KOPT-K1 (cell line): ENCODE measurements at regions not wholly inside any gene's neighbourhood (a gene's known extent, or its start where the extent isn't known, plus 50 kb on each side); places are given as distances from the start of the nearest gene placed in this dataset.
"Not testable (repeated sequence)": the region's sequence is repeated elsewhere in the genome, so short reads cannot be mapped to it uniquely, and the experiment has no call there.

ENCODE experiments used
- H3K27ac ChIP-seq: fragments of 200-600 bp; sonication (generic); 2 replicates; pipeline ENCODE4 v1.5.1; 2016; ENCODE audit warnings: antibody characterized with exemption, mild to moderate bottlenecking, low read depth, low read length; ENCODE audit not compliant: poor library complexity, severe bottlenecking
- H3K36me3 ChIP-seq: fragments of 200-600 bp; sonication (generic); 2 replicates; pipeline ENCODE4 v1.5.1; 2017; ENCODE audit warnings: antibody characterized with exemption, mild to moderate bottlenecking, low read length, moderate library complexity; ENCODE audit not compliant: insufficient read depth
- H3K9me3 ChIP-seq: fragments of 200-600 bp; sonication (generic); 2 replicates; pipeline ENCODE4 v1.5.1; 2017; ENCODE audit warnings: antibody characterized with exemption, low read length, mild to moderate bottlenecking; ENCODE audit not compliant: insufficient read depth, poor library complexity, severe bottlenecking

DNA sequence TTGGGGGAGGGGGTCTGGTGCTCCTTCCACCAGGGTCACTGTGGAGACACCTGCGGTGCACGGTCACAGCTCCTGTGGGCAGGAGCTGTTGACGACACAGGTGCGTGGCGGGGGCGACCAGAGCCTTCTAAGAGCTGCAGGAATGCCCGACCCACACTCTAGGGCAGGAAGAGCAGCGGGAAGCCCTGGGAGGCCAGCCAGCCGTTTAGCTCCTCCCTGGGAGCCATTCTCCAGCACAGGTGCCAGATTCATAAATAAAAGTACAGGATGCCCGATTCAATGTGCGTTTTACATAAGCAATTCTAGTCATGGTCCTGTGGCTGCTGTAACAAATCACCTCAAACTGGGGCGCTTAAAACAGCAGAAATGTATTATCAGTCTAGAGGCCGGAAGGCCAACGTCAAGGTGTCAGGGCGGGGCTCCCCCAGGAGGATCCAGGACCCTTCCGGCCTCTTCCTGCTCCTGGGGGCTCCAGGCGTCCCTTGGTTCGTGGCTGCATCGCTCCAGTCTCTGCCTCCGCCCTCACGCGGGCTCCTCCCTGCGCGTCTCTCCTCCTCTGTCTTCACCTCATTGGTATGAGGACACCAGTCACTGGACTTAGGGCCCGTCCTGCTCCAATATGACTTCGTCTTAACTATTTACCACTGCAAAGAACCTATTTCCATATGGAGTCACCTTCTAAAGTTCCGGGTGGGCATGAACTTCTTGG lies 155.4 kb downstream of the FOXL1 start:
- Histone ChIP-seq H3K27ac (no peak overlapping the region), H3K9me3 (no peaks in the 10 kb centered on the region), H3K36me3 (no peaks in the 10 kb centered on the region)

DNA sequence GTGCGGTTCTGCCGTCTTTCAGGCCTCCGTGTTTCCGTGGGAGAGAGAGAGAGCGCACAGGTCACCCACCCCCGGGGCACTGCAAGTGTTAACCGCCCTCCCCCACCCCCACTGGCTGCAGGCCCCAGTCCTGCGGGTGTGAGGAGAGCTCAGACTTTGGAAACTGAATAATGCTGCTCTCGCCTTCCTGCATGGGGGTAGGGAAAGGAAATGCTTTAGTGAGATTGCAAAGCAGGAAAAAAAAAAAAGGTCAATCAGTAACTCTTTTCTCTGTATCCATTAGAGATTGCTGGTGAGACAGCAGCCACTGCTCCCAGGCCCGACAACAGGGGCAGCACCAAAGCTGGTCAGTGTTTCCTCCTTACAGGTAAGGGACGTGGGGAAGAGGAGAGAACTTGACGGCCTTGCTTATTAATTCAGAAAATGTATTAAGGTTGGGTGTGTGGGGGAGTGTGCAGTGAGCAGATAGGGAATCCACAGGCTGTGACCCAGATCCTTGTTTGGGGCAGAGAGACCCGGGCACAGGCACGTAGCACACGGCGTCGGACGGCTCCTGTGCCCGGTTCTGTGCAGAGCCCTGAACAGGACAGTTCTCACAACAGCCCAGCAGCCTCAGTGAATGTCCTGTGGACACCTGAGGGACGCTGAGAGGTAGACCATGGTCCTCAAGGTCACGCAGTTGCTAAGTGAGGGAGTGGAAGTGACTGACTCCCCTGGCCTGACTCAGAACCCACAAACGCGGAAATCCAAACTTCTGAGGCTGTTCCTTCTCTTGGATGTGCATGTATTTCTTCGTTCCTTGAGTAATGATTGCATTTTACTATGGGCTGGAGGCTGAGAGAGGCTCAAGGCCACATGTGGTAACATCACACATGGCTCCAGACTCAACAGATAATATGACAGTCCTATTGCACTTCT lies 156.5 kb downstream of the FOXL1 start:
- no peak overlapping the region for H3K27ac ChIP-seq
- H3K9me3 ChIP-seq = no peaks in the 10 kb centered on the region
- no peaks in the 10 kb centered on the region for H3K36me3 ChIP-seq

DNA sequence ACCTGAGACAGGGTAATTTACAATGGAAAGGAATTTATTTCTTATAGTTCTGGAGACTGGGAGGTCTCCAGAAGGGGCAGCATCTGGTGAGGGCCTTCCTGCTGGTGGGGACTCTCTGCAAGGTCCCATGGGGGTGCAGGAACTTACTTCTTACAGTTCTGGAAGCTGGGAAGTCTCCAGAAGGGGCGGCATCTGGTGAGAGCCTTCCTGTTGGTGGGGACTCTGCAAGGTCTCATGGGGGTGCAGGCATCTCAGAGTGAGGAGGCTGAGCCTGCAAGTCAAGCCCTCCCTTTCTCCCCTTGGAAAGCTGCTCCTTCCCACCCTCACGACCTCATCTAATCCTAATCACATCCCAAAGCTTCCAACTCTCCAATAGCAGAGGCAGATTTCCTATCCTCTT lies 157.4 kb downstream of the FOXL1 start:
- no peaks in the 10 kb centered on the region for H3K36me3 ChIP-seq
- no peak overlapping the region for H3K27ac ChIP-seq
- H3K9me3 ChIP-seq = no peaks in the 10 kb centered on the region

DNA sequence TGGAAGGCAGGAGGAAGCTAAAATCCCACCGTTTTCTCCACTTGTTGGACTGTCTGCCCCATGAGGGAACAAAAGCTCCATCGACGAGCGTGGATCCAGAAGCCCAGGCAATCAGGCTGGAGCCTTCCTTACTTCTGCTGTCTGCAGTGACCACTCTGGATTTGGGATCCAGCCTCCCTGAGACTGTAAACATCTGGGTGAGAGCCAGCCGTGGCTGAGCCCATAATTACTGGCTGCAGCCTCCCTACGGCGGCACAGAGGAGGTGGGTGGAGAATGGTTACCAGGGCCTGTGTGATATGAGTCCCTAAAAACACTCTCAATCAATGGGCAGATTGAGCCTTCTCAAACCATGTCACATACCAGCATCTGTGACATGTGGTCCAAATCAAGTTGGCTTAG lies 158.2 kb downstream of the FOXL1 start:
- no peaks in the 10 kb centered on the region for H3K36me3 ChIP-seq
- H3K9me3 ChIP-seq = no peaks in the 10 kb centered on the region
- H3K27ac ChIP-seq = no peak overlapping the region

DNA sequence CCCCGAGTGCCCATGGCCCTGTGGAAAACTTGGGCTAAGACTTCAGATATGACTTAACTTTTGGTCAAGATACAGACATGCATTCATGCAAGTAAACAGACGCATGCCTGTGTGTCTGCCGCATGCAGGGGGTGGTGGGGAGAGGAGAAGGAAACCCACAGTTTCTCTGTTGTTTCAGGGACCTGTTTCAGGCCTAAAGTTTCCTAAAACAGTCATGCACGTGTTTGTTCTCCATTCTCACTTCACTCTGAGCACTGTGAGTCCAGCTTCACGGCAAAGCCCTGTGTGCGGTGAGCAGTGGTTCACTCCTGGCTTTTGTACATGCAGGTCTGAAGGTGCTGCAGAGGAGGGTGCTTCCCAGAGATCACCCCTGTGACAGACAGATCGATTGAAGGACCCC lies 158.7 kb downstream of the FOXL1 start:
- no peak overlapping the region for H3K27ac ChIP-seq
- H3K36me3 ChIP-seq = no peaks in the 10 kb centered on the region
- no peaks in the 10 kb centered on the region for H3K9me3 ChIP-seq

DNA sequence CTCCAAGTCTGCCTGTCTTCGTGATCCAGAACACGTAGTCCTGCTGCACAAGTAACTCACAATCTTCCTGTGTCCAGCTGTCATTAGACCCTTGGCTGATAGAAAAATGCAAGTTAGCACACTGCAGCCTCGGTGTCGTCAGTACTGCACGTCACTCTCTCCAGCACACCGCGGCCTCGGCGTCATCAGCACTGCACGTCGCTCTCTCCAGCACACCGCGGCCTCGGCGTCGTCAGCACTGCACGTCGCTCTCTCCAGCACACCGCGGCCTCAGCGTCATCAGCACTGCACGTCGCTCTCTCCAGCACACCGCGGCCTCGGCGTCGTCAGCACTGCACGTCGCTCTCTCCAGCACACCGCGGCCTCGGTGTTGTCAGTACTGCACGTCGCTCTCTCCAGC lies 160.0 kb downstream of the FOXL1 start:
- not testable (repeated sequence) for H3K36me3 ChIP-seq, H3K9me3 ChIP-seq, H3K27ac ChIP-seq

DNA sequence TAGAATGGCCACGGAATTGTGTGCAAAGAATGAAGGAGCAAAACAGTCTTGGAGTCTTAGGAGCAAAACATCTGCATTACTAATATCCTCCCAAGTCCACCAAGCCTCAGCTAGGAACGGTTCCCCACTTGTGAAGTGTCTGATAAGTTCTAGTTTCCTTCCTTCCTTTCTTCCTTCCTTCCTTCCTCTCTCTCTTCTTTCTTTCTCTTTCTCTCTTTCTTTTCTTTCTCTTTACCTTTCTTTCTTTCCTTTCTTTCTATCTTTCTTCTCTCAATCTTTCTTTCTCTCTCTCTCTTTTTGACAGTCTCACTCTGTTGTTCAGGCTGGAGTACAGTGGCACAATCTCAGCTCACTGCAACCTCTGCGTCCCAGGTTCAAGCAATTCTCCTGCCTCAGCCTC lies 160.8 kb downstream of the FOXL1 start:
- Histone ChIP-seq H3K36me3 (no peaks in the 10 kb centered on the region), H3K27ac (no peak overlapping the region), H3K9me3 (no peaks in the 10 kb centered on the region)

DNA sequence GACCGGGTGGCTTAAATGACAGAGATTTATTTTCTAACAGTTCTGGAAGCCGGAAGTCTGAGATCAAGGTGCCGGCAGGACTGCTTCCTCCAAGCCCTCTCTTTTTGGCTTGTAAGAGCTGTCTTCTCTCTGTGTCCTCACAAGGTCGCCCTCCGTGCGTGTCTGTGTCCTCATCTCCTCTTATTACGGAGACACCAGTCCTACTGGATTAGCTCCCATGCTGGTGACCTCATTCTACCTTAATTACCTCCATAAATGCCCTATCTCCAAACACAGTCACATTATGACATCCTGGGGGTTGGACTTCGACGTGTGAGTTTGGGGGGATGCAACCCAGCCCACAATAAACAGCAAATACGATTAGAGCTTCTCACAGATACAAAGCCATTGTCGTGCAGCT lies 161.5 kb downstream of the FOXL1 start:
- Histone ChIP-seq H3K36me3 (no peaks in the 10 kb centered on the region), H3K9me3 (no peaks in the 10 kb centered on the region), H3K27ac (no peak overlapping the region)

DNA sequence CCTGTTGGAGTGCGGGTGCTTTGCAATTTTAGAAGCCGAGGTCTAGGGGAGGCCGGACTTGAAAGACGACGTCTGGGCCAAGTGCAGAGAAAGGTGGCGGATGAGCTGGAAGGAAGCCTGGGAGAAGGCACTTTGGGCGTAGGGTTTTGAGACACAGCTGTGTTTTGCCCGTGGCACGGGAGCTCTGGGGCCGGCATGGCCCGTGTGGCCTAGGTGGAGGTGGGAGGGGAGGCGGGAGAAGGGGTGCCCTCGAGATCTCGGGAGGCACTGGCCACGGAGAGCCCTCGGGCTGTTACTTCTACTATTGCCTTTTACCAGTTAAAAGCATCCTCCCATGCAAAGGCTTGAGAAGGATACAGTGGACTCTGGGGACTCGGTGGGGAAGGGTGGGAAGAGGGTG lies 161.9 kb downstream of the FOXL1 start:
- H3K27ac ChIP-seq = no peak overlapping the region
- no peaks in the 10 kb centered on the region for H3K9me3 ChIP-seq
- no peaks in the 10 kb centered on the region for H3K36me3 ChIP-seq

DNA sequence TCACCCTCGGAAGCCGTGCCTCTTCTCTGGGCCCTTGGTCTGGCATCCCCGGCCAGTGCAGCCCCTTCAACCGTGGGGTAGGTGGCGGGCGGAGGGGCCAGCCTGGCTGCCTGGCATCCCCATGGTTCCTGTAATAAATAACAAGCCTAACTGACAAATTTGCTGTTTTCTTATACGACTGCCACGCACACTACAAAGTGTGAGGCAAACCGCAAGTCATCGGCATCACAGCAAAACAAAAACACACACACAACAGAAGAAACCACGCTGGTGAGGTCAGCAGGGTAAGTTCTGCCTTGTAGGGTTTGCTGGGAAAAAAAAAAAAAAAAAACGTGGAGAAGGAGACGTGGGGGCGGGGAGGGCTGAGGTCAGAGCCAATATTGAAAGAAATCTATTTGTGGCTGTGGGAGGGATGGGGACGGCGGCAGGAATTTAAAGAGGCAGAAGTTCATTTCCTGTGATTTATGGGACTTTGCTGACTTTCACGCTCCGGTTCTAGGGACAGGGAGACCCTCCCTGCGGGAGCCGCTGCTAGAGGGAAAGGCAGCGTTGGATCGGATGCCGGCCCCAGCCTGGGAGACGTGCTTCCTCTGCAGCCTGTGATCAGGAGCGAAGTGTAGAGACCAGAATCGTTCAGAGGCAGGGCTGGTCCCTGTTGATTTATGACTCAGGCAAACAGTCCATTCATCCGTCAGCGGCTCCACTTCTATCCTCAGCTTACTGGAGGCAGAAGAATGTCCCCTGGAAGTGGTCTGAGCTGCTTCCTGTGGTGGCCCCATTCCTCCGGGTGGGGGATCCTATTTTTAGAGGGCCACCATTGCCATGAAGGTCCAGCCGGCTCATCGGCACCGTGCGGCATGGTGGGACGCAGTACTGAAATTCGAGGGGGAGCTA lies 162.8 kb downstream of the FOXL1 start:
- H3K9me3 ChIP-seq = no peaks in the 10 kb centered on the region
- no peak overlapping the region for H3K27ac ChIP-seq

DNA sequence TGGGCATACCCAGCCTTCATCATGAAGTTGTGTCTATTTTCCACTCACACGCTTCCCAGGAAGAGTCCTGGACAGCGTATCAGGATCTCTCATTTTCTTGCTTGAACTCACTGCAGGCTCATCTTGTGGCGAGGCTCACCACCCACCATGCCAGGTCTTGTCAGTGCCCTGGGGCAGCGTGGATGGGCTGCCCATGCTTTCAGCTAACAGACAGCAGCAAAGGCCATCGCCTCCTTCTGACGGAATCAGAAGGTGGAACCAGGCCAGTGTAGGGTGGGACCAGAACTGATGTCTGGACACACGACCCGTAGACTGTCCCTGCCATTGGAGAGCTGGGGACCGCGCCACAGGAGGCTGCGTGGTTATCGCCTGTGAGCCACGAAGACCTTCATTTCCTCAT lies 169.4 kb downstream of the FOXL1 start:
- H3K36me3 ChIP-seq = no peaks in the 10 kb centered on the region
- H3K9me3 ChIP-seq = no peaks in the 10 kb centered on the region
- no peak overlapping the region for H3K27ac ChIP-seq

More for the DNA sequence above, 162.8 kb downstream of the FOXL1 start:
- H3K36me3 ChIP-seq = no peaks in the 10 kb centered on the region

DNA sequence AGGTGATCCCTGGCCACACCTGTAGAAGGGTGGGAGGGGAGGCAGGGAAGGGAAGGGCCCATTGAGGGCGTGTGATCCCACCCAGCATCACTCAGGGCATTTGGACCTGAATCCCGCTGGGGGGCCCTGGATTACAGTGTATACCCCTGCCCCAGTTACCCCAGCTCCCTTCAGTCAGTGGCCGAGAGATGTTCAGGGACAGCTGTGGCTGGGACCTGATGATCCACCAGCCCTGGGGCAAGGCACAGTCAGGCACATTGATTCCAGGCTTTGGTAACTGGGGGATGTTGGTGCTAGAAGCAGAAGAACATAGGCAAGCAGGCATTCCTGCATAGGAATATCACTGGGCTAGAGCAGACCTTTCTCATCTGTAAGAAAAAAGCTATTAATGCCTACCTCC lies 170.3 kb downstream of the FOXL1 start:
- H3K27ac ChIP-seq = no peak overlapping the region
- H3K36me3 ChIP-seq = no peaks in the 10 kb centered on the region
- H3K9me3 ChIP-seq = no peaks in the 10 kb centered on the region

DNA sequence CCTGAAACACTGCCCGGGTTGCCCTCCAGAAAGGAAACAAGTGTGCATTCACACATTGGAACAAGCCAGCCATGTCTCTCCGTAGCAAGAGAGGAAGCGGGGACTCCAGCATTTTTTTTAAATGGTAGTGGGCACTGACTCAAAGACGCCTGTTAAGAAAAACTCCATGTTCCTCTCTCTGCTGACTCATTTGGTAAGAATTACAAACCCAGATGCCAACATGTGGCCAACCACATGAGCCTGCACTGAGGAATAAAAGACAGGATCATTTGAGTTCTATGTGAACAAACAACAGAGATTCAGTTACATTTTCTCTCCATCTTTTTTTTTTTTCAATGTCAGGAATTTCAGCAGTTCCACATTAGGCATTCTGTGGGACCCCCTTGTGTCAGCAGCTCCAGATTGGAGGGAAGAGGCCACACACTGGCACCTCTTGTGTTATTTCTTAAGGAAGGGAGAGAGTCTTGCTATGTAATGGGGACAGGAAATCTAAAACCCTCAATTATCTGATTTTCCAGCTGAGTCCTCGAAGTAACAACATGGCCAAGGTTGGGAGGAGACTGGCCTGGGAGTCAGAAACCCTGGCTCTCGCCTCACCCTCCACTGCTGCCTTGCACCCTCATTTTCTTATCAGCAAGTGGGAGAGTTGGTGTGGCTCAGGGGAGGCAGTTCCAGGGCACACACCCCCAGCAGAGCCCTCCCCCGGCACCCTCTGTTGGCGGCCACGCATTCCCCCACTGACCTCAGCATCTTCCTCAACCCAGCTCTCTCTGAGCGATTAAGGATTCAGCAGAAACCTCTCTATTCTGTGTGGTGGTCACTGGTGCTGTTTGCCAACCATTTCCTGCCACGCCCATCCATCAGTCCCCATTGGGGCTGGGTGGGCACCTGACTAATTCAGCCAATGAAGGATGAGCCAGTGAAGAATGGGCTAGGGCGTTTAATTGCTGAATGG lies 173.0 kb downstream of the FOXL1 start:
- Histone ChIP-seq H3K36me3 (no peaks in the 10 kb centered on the region), H3K9me3 (no peaks in the 10 kb centered on the region), H3K27ac (no peak overlapping the region)

DNA sequence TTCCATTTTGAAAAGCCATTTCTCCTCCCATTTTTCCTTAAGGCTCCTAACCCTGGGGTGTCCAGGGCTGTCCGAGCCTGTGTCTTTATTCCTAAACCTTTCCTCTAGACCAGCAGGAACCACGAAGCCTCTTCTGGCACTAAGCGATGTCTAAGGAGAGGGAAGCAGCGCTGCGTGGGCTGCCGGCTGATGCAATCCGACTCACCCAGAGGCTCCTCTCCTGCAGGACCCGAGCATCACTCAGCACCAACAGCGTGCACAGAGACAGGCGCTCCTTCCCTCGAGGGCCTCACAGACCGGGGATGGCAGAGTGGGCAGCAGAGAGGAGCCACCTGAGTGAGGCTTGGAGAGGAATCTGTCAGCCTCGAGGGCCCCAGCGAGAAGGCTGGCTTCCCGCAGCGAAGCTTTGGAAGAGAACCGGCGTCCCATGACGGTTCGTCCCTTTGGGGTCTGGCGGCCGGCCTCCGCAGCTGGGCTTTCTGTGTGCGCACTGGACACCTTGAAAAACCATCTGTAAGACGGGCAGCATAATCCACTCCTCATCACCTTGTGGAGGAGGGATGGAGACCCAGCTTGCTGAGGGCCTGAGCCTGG lies 174.3 kb downstream of the FOXL1 start:
- H3K27ac ChIP-seq = no peak overlapping the region
- H3K36me3 ChIP-seq = no peaks in the 10 kb centered on the region
- H3K9me3 ChIP-seq = no peaks in the 10 kb centered on the region
